DOHH2 (cell line): ENCODE measurements at regions not wholly inside any gene's neighbourhood (a gene's known extent, or its start where the extent isn't known, plus 50 kb on each side); places are given as distances from the start of the nearest gene placed in this dataset.

ENCODE experiments used
- H3F3A ChIP-seq: fragments of 200-600 bp; sonication (generic), shearing (Covaris generic); 2 replicates; pipeline ENCODE4 v1.6.0; 2016; ENCODE audit warnings: antibody characterized with exemption, mild to moderate bottlenecking; ENCODE audit not compliant: control insufficient read depth, insufficient read depth
- H3K27ac ChIP-seq: fragments of 200-600 bp; sonication (generic); 2 replicates; pipeline ENCODE4 v1.5.1; 2014; ENCODE audit warnings: low read depth, mild to moderate bottlenecking, low read length, moderate library complexity
- H3K27me3 ChIP-seq: fragments of 200-600 bp; sonication (generic); 2 replicates; pipeline ENCODE4 v1.6.1; 2014; ENCODE audit warnings: mild to moderate bottlenecking, low read length, mixed read lengths; ENCODE audit not compliant: control insufficient read depth
- H3K36me3 ChIP-seq: fragments of 200-600 bp; sonication (generic); 2 replicates; pipeline ENCODE4 v1.6.1; 2014; ENCODE audit warnings: mild to moderate bottlenecking, low read length, moderate library complexity, mixed read lengths; ENCODE audit not compliant: control insufficient read depth
- H3K4me1 ChIP-seq: fragments of 200-600 bp; sonication (generic); 2 replicates; pipeline ENCODE4 v1.6.1; 2014; ENCODE audit warnings: mild to moderate bottlenecking, low read length, mixed read lengths; ENCODE audit not compliant: control insufficient read depth
- H3K4me2 ChIP-seq: fragments of 200-600 bp; sonication (generic); 2 replicates; pipeline ENCODE4 v1.6.0; 2014; ENCODE audit warnings: mild to moderate bottlenecking, low read length, moderate library complexity
- H3K4me3 ChIP-seq: fragments of 200-600 bp; sonication (generic); 2 replicates; pipeline ENCODE4 v1.5.1; 2014; ENCODE audit warnings: mild to moderate bottlenecking, low read length, mixed read lengths
- H3K79me2 ChIP-seq: fragments of 200-600 bp; sonication (generic); 2 replicates; pipeline ENCODE4 v1.6.1; 2014; ENCODE audit warnings: mild to moderate bottlenecking, low read length, mixed read lengths; ENCODE audit not compliant: control insufficient read depth
- H3K9me2 ChIP-seq: fragments of 200-600 bp; sonication (generic); replicated peaks from 2 replicates; pipeline ENCODE4 v1.6.1; 2014; ENCODE audit warnings: mild to moderate bottlenecking, low read length, mixed read lengths; ENCODE audit not compliant: control insufficient read depth
- H3K9me3 ChIP-seq: fragments of 200-600 bp; sonication (generic); 2 replicates; pipeline ENCODE4 v1.6.1; 2014; ENCODE audit warnings: antibody characterized with exemption, low read length, mixed read lengths; ENCODE audit not compliant: control insufficient read depth, insufficient read depth
- H4K20me1 ChIP-seq: fragments of 200-600 bp; sonication (generic); 2 replicates; pipeline ENCODE4 v1.6.0; 2014; ENCODE audit warnings: low read depth, mild to moderate bottlenecking, antibody characterized with exemption, low read length, moderate library complexity; ENCODE audit not compliant: control insufficient read depth, insufficient read depth
- CTCF ChIP-seq: fragments of 200-600 bp; sonication (generic); IDR thresholded peaks from one replicate; pipeline ENCODE4 v1.5.1; 2014; ENCODE audit warnings: antibody characterized with exemption, mild to moderate bottlenecking, low read depth, low read length; ENCODE audit not compliant: poor library complexity, severe bottlenecking
- EZH2phosphoT487 ChIP-seq: fragments of 200-600 bp; sonication (generic); IDR thresholded peaks from 2 replicates; pipeline ENCODE4 v1.6.1; 2017; ENCODE audit warnings: borderline replicate concordance, mild to moderate bottlenecking, antibody characterized with exemption, low read length, moderate library complexity, mixed read lengths

GRCh38 chr5:1658665-1659064 is 134.9 kb upstream of the LPCAT1 start:
- no peak for TF ChIP-seq CTCF
- no peak for TF ChIP-seq EZH2phosphoT487
- Histone ChIP-seq H3K9me2 (no peaks in the 10 kb centered on the region), H3K4me3 (no peak overlapping the region), H3K36me3 (no peaks in the 10 kb centered on the region), H4K20me1 (no peaks in the 10 kb centered on the region), H3K9me3 (no peaks in the 10 kb centered on the region), H3F3A (peaks cover 5% of the 10 kb centered on the region), H3K4me1 (peaks cover 20% of the 10 kb centered on the region), H3K79me2 (no peaks in the 10 kb centered on the region), H3K27me3 (0 out of 2 replicates have a peak, but pooled peaks cover 3% of the 10 kb centered on the region), H3K27ac (no peak overlapping the region), H3K4me2 (no peak overlapping the region)

GRCh38 chr5:1657161-1657741 is 133.5 kb upstream of the LPCAT1 start:
- Histone ChIP-seq H3K4me3 (no peak overlapping the region), H4K20me1 (no peaks in the 10 kb centered on the region), H3K36me3 (no peaks in the 10 kb centered on the region), H3K9me2 (no peaks in the 10 kb centered on the region), H3K79me2 (no peaks in the 10 kb centered on the region), H3K27me3 (0 out of 2 replicates have a peak, but pooled peaks cover 3% of the 10 kb centered on the region), H3K27ac (no peak overlapping the region), H3K9me3 (no peaks in the 10 kb centered on the region), H3K4me1 (peaks cover 31% of the 10 kb centered on the region), H3F3A (peaks cover 5% of the 10 kb centered on the region), H3K4me2 (no peak overlapping the region)
- TF ChIP-seq EZH2phosphoT487 (no peak), CTCF (no peak)

GRCh38 chr5:1656271-1656975 is 132.7 kb upstream of the LPCAT1 start:
- H3K4me1 ChIP-seq = peaks cover 37% of the 10 kb centered on the region
- no peak for TF ChIP-seq EZH2phosphoT487
- no peaks in the 10 kb centered on the region for H3K9me2 ChIP-seq
- H3F3A ChIP-seq = peaks cover 5% of the 10 kb centered on the region
- H3K4me3 ChIP-seq = no peak overlapping the region
- H4K20me1 ChIP-seq = no peaks in the 10 kb centered on the region
- H3K4me2 ChIP-seq = no peak overlapping the region
- 0 out of 2 replicates have a peak, but pooled peaks cover 3% of the 10 kb centered on the region for H3K27me3 ChIP-seq
- no peak overlapping the region for H3K27ac ChIP-seq
- H3K9me3 ChIP-seq = no peaks in the 10 kb centered on the region
- H3K36me3 ChIP-seq = no peaks in the 10 kb centered on the region
- H3K79me2 ChIP-seq = no peaks in the 10 kb centered on the region
